ENCODE measurements at regions not wholly inside any gene's neighbourhood (a gene's known extent, or its start where the extent isn't known, plus 50 kb on each side); places are given as distances from the start of the nearest gene placed in this dataset.

DNA sequence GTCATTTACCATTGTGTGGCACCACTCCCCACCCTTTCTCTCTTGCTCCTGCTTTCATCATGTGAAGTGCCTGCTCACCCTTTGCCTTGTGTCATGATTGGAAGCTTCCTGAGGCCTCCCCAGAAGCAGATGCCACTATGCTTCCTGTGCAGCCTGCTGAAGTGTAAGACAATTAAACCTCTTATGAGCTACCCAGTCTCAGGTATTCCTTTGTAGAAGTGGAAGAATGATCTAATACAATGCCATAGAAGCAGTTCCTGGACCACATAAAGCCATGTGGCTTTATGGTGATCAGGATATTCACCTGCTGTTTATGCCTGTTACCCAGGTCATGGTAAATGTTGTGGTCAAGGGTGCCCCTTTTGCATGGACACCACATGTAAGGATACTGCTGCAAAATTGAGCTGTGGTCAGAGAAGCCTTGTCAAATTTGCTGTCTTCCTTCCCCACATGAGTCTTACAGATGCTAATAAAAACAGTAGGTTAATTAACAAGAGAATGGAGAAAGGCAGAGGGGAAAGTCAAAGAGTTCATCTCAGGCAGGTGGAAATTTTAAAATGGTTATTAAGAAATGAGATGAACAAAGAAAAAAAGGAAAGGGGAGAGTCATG lies 112.8 kb upstream of the IFNG-AS1 start:
- TF ChIP-seq, protein P1, sequence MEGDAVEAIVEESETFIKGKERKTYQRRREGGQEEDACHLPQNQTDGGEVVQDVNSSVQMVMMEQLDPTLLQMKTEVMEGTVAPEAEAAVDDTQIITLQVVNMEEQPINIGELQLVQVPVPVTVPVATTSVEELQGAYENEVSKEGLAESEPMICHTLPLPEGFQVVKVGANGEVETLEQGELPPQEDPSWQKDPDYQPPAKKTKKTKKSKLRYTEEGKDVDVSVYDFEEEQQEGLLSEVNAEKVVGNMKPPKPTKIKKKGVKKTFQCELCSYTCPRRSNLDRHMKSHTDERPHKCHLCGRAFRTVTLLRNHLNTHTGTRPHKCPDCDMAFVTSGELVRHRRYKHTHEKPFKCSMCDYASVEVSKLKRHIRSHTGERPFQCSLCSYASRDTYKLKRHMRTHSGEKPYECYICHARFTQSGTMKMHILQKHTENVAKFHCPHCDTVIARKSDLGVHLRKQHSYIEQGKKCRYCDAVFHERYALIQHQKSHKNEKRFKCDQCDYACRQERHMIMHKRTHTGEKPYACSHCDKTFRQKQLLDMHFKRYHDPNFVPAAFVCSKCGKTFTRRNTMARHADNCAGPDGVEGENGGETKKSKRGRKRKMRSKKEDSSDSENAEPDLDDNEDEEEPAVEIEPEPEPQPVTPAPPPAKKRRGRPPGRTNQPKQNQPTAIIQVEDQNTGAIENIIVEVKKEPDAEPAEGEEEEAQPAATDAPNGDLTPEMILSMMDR (IDR thresholded peaks at IDR 0.05; ENCODE audit: insufficient read depth, low read length, poor library complexity, severe bottlenecking), result no peak
- no peaks in the 10 kb centered on the region for H3K27me3 ChIP-seq (ENCODE audit: control insufficient read depth, insufficient read depth, low read length)
- DNase-seq (ENCODE audit: low read depth), result no peak
- H3K4me3 ChIP-seq (ENCODE audit: low read depth, low read length), result no peak overlapping the region
- H3K36me3 ChIP-seq (ENCODE audit: control insufficient read depth, insufficient read depth, low read length), result no peaks in the 10 kb centered on the region

DNA sequence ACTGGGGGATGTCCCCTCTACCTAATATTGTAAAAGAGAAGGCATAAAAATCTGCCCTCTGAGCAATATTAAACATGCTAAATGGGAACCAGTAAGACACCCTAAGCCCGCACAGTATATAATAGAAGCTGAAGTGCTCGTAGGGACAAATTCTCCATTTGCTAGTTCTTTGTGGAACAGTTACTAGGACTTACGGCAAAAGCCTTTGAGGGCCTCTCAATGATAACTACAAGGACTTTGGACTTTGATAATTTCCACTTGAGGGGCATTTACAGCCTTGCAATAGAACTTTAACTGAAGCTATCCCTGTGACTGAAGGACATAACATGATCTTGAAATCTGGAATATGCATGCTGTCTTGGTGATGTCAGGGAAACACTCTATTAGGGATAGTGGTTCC lies 111.5 kb upstream of the IFNG-AS1 start:
- Histone ChIP-seq H3K27me3 (ENCODE audit: control insufficient read depth, insufficient read depth, low read length) (no peaks in the 10 kb centered on the region), H3K4me3 (ENCODE audit: low read depth, low read length) (no peak overlapping the region), H3K36me3 (ENCODE audit: control insufficient read depth, insufficient read depth, low read length) (no peaks in the 10 kb centered on the region)
- TF ChIP-seq, protein P1 (IDR thresholded peaks at IDR 0.05; ENCODE audit: insufficient read depth, low read length, poor library complexity, severe bottlenecking), result no peak
- no peak for DNase-seq (ENCODE audit: low read depth)

DNA sequence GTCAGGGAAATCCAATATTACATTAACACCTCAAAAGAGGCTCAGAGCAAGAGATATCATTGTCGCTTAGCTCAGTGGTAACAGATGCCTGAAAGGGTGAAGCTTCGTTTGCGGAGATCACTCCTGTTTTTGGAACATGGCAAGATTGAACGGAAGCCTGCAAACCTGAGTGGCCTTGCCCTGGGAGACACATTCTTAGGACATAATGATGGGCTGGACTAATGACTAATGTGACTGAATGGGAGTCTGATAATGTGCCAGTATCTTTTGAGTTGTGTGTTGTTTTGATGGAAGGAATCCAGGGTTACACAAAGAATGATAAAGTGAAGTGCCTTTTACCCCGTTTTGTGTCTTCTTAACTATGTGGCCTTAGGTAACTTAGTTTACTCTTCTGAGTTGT lies 109.3 kb upstream of the IFNG-AS1 start:
- TF ChIP-seq, protein P1 (IDR thresholded peaks at IDR 0.05; ENCODE audit: insufficient read depth, low read length, poor library complexity, severe bottlenecking), result no peak

DNA sequence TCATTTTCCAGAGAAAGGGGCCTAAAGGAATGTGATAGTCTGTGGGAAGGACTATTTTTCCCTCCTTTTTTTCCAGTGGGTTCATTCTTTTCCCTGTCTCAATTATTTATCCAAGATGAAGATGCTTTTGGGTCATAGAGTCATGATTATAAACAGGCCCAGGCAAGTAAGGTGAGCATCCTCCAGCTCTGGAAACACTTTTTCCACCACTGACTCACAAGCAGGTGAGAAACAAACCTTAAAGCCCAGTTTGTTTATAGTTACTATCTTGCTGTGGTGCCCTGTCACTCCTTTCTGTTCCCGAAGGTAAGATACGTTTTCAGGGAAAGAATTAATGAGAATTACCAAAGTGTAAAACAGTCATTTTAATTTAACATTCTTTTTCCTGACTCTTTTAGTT lies 107.7 kb upstream of the IFNG-AS1 start:
- Histone ChIP-seq H3K4me3 (ENCODE audit: low read depth, low read length) (no peak overlapping the region), H3K27me3 (ENCODE audit: control insufficient read depth, insufficient read depth, low read length) (no peaks in the 10 kb centered on the region), H3K36me3 (ENCODE audit: control insufficient read depth, insufficient read depth, low read length) (no peaks in the 10 kb centered on the region)
- no peak for DNase-seq (ENCODE audit: low read depth)
- TF ChIP-seq, protein P1 (IDR thresholded peaks at IDR 0.05; ENCODE audit: insufficient read depth, low read length, poor library complexity, severe bottlenecking), result no peak

More for the DNA sequence above, 109.3 kb upstream of the IFNG-AS1 start:
- no peaks in the 10 kb centered on the region for H3K27me3 ChIP-seq (ENCODE audit: control insufficient read depth, insufficient read depth, low read length)
- no peak overlapping the region for H3K4me3 ChIP-seq (ENCODE audit: low read depth, low read length)
- H3K36me3 ChIP-seq (ENCODE audit: control insufficient read depth, insufficient read depth, low read length), result no peaks in the 10 kb centered on the region
- DNase-seq (ENCODE audit: low read depth), result no peak

DNA sequence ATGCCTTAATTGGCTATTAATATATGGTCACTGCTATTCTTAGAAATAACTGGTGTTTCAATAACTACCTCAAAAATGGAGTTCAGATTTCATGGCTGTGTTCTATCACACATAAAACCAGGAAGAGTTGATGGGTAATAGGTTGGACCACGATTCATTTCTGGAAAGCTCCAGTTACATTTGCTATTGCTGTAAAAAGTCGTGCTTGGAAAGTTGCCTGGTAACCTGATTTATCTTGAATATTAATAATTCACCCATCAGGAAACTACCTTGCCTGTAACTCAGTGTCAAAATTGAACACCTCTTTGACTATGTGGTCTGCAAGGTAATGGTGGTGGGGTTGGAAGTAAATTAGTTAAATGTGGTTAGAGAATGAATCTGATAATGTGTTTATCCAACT lies 104.7 kb upstream of the IFNG-AS1 start:
- Histone ChIP-seq H3K4me3 (ENCODE audit: low read depth, low read length) (no peak overlapping the region), H3K36me3 (ENCODE audit: control insufficient read depth, insufficient read depth, low read length) (no peaks in the 10 kb centered on the region), H3K27me3 (ENCODE audit: control insufficient read depth, insufficient read depth, low read length) (no peaks in the 10 kb centered on the region)
- no peak for DNase-seq (ENCODE audit: low read depth)
- TF ChIP-seq, protein P1 (IDR thresholded peaks at IDR 0.05; ENCODE audit: insufficient read depth, low read length, poor library complexity, severe bottlenecking), result no peak
